ENCODE measurements at regions not wholly inside any gene's neighbourhood (a gene's known extent, or its start where the extent isn't known, plus 50 kb on each side); places are given as distances from the start of the nearest gene placed in this dataset.

- no peak for DNase-seq (ENCODE audit: low spot score, unreplicated experiment)
- no peaks in the 10 kb centered on the region for H3K27me3 Mint-ChIP-seq
- TF ChIP-seq CTCF (IDR thresholded peaks at IDR 0.05; ENCODE audit: unreplicated experiment): no peak
- no peak overlapping the region for H3K4me3 Mint-ChIP-seq (ENCODE audit: low read depth)
- no peaks in the 10 kb centered on the region for H3K36me3 Mint-ChIP-seq (ENCODE audit: insufficient read depth)
- no peak overlapping the region for H3K27ac Mint-ChIP-seq
- H3K9me3 Mint-ChIP-seq (ENCODE audit: low read depth): no peaks in the 10 kb centered on the region
- no peaks in the 10 kb centered on the region for H3K4me1 Mint-ChIP-seq (ENCODE audit: low read depth)
Measured at GRCh38 chr18:72154926-72155325, 389.2 kb downstream of the CBLN2 start.

GRCh38 chr18:72152935-72153334 is 391.2 kb downstream of the CBLN2 start:
- no peaks in the 10 kb centered on the region for H3K9me3 Mint-ChIP-seq (ENCODE audit: low read depth)
- no peaks in the 10 kb centered on the region for H3K27me3 Mint-ChIP-seq
- H3K27ac Mint-ChIP-seq: no peak overlapping the region
- no peaks in the 10 kb centered on the region for H3K4me1 Mint-ChIP-seq (ENCODE audit: low read depth)
- no peak overlapping the region for H3K4me3 Mint-ChIP-seq (ENCODE audit: low read depth)
- DNase-seq (ENCODE audit: low spot score, unreplicated experiment): no peak
- no peaks in the 10 kb centered on the region for H3K36me3 Mint-ChIP-seq (ENCODE audit: insufficient read depth)
- TF ChIP-seq CTCF (IDR thresholded peaks at IDR 0.05; ENCODE audit: unreplicated experiment): no peak

- DNase-seq (ENCODE audit: low spot score, unreplicated experiment): no peak
- no peak overlapping the region for H3K27ac Mint-ChIP-seq
- no peak overlapping the region for H3K4me3 Mint-ChIP-seq (ENCODE audit: low read depth)
- no peaks in the 10 kb centered on the region for H3K36me3 Mint-ChIP-seq (ENCODE audit: insufficient read depth)
- no peaks in the 10 kb centered on the region for H3K27me3 Mint-ChIP-seq
- no peak for TF ChIP-seq CTCF (IDR thresholded peaks at IDR 0.05; ENCODE audit: unreplicated experiment)
- no peaks in the 10 kb centered on the region for H3K4me1 Mint-ChIP-seq (ENCODE audit: low read depth)
- no peaks in the 10 kb centered on the region for H3K9me3 Mint-ChIP-seq (ENCODE audit: low read depth)
Measured at GRCh38 chr18:72147830-72148229, 396.3 kb downstream of the CBLN2 start.

- no peaks in the 10 kb centered on the region for H3K9me3 Mint-ChIP-seq (ENCODE audit: low read depth)
- no peaks in the 10 kb centered on the region for H3K36me3 Mint-ChIP-seq (ENCODE audit: insufficient read depth)
- no peak overlapping the region for H3K4me3 Mint-ChIP-seq (ENCODE audit: low read depth)
- no peak for DNase-seq (ENCODE audit: low spot score, unreplicated experiment)
- no peak overlapping the region for H3K27ac Mint-ChIP-seq
- H3K27me3 Mint-ChIP-seq: no peaks in the 10 kb centered on the region
- H3K4me1 Mint-ChIP-seq (ENCODE audit: low read depth): no peaks in the 10 kb centered on the region
- no peak for TF ChIP-seq CTCF (IDR thresholded peaks at IDR 0.05; ENCODE audit: unreplicated experiment)
Measured at GRCh38 chr18:72140007-72140406, 404.1 kb downstream of the CBLN2 start.

GRCh38 chr18:72128649-72129048 is 415.5 kb downstream of the CBLN2 start:
- Mint-ChIP-seq H3K4me1 (ENCODE audit: low read depth) (no peaks in the 10 kb centered on the region), H3K36me3 (ENCODE audit: insufficient read depth) (no peaks in the 10 kb centered on the region), H3K9me3 (ENCODE audit: low read depth) (no peaks in the 10 kb centered on the region), H3K27ac (no peak overlapping the region), H3K27me3 (no peaks in the 10 kb centered on the region), H3K4me3 (ENCODE audit: low read depth) (no peak overlapping the region)
- DNase-seq (ENCODE audit: low spot score, unreplicated experiment): no peak
- no peak for TF ChIP-seq CTCF (IDR thresholded peaks at IDR 0.05; ENCODE audit: unreplicated experiment)
